Embryonic facial prominence (tissue), 1 donor: ENCODE measurements at regions not wholly inside any gene's neighbourhood (a gene's known extent, or its start where the extent isn't known, plus 50 kb on each side); places are given as distances from the start of the nearest gene placed in this dataset.

Experiments
- DNase-seq: peaks from one replicate; pipeline ENCODE4 v3.0.0-alpha.2; 2016; ENCODE audit errors: extremely low spot score

GRCh38 chr15:39376371-39376909 is 204.4 kb upstream of the THBS1 start:
- DNase-seq, result no peak

GRCh38 chr15:39381517-39381916 is 199.4 kb upstream of the THBS1 start:
- DNase-seq, result no peak

GRCh38 chr15:39388118-39388517 is 192.8 kb upstream of the THBS1 start:
- no peak for DNase-seq

GRCh38 chr15:39391230-39391629 is 189.6 kb upstream of the THBS1 start:
- DNase-seq, result no peak

- DNase-seq, result no peak
Observed at GRCh38 chr15:39392469-39393047, 188.3 kb upstream of the THBS1 start.

GRCh38 chr15:39393575-39394335 is 187.1 kb upstream of the THBS1 start:
- no peak for DNase-seq

- no peak for DNase-seq
Observed at GRCh38 chr15:39394496-39394895, 186.4 kb upstream of the THBS1 start.

GRCh38 chr15:39396979-39397615 is 183.8 kb upstream of the THBS1 start:
- DNase-seq, result no peak

GRCh38 chr15:39397883-39398282 is 183.0 kb upstream of the THBS1 start:
- no peak for DNase-seq

- DNase-seq, result no peak
Observed at GRCh38 chr15:39399600-39399999, 181.3 kb upstream of the THBS1 start.

GRCh38 chr15:39400002-39400401 is 180.9 kb upstream of the THBS1 start:
- no peak for DNase-seq

- no peak for DNase-seq
Observed at GRCh38 chr15:39400821-39401550, 179.9 kb upstream of the THBS1 start.

GRCh38 chr15:39403640-39404117 is 177.2 kb upstream of the THBS1 start:
- DNase-seq, result no peak

- DNase-seq, result no peak
Observed at GRCh38 chr15:39404767-39405181, 176.1 kb upstream of the THBS1 start.

GRCh38 chr15:39406485-39406884 is 174.4 kb upstream of the THBS1 start:
- no peak for DNase-seq

GRCh38 chr15:39407116-39407515 is 173.8 kb upstream of the THBS1 start:
- no peak for DNase-seq

GRCh38 chr15:39409876-39410530 is 170.9 kb upstream of the THBS1 start:
- no peak for DNase-seq

- no peak for DNase-seq
Observed at GRCh38 chr15:39411102-39411989, 169.5 kb upstream of the THBS1 start.

- DNase-seq, result no peak
Observed at GRCh38 chr15:39413558-39413957, 167.3 kb upstream of the THBS1 start.

- DNase-seq, result no peak
Observed at GRCh38 chr15:39414201-39414600, 166.7 kb upstream of the THBS1 start.
